ENCODE measurements at regions not wholly inside any gene's neighbourhood (a gene's known extent, or its start where the extent isn't known, plus 50 kb on each side); places are given as distances from the start of the nearest gene placed in this dataset.

DNA sequence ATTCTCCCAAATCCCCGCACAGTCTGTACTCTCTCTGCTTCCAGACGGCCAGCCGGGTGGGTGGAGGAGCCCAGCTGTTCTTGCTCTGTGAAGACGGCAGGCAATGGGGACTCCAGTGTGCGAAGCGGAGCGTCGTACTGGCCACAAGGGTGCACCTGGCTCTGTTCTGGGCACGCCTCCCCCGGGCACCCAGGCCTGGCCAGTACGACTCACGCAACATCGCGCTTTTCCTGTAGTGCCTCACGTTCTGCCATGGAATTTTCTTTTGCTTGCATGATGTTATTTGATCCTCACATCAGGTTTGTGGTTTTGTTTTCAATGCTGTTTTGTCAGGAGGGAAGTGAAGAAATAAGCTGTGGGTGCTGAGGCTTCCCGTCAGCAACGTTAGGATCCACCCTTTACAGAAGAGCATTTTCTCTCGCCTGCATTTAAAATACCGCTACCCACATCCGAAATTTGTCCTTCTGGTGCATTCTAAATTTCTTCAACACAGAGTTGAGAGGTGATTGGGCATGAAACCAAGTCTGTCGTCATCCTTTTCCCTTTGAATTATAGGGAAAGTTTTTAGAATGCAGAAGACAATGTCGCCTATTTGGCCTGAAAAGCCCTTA, 311.7 kb downstream of the TRIM36 start:
- TF ChIP-seq, protein P1, sequence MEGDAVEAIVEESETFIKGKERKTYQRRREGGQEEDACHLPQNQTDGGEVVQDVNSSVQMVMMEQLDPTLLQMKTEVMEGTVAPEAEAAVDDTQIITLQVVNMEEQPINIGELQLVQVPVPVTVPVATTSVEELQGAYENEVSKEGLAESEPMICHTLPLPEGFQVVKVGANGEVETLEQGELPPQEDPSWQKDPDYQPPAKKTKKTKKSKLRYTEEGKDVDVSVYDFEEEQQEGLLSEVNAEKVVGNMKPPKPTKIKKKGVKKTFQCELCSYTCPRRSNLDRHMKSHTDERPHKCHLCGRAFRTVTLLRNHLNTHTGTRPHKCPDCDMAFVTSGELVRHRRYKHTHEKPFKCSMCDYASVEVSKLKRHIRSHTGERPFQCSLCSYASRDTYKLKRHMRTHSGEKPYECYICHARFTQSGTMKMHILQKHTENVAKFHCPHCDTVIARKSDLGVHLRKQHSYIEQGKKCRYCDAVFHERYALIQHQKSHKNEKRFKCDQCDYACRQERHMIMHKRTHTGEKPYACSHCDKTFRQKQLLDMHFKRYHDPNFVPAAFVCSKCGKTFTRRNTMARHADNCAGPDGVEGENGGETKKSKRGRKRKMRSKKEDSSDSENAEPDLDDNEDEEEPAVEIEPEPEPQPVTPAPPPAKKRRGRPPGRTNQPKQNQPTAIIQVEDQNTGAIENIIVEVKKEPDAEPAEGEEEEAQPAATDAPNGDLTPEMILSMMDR (IDR thresholded peaks at IDR 0.05): no peak
- TF ChIP-seq, protein P2, sequence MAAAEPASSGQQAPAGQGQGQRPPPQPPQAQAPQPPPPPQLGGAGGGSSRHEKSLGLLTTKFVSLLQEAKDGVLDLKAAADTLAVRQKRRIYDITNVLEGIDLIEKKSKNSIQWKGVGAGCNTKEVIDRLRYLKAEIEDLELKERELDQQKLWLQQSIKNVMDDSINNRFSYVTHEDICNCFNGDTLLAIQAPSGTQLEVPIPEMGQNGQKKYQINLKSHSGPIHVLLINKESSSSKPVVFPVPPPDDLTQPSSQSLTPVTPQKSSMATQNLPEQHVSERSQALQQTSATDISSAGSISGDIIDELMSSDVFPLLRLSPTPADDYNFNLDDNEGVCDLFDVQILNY (CRISPR knock-in tag; IDR thresholded peaks at IDR 0.05): no peak
- no peak for TF ChIP-seq JUN (CRISPR knock-in tag; IDR thresholded peaks at IDR 0.05)
- TF ChIP-seq RELA (CRISPR knock-in tag; IDR thresholded peaks at IDR 0.05; ENCODE audit: borderline replicate concordance): no peak
- TF ChIP-seq ESRRA (CRISPR knock-in tag; IDR thresholded peaks at IDR 0.05; ENCODE audit: borderline replicate concordance): no peak
- no peak for TF ChIP-seq CBFB (CRISPR knock-in tag; IDR thresholded peaks at IDR 0.05; ENCODE audit: low read depth)
- TF ChIP-seq, protein P3, sequence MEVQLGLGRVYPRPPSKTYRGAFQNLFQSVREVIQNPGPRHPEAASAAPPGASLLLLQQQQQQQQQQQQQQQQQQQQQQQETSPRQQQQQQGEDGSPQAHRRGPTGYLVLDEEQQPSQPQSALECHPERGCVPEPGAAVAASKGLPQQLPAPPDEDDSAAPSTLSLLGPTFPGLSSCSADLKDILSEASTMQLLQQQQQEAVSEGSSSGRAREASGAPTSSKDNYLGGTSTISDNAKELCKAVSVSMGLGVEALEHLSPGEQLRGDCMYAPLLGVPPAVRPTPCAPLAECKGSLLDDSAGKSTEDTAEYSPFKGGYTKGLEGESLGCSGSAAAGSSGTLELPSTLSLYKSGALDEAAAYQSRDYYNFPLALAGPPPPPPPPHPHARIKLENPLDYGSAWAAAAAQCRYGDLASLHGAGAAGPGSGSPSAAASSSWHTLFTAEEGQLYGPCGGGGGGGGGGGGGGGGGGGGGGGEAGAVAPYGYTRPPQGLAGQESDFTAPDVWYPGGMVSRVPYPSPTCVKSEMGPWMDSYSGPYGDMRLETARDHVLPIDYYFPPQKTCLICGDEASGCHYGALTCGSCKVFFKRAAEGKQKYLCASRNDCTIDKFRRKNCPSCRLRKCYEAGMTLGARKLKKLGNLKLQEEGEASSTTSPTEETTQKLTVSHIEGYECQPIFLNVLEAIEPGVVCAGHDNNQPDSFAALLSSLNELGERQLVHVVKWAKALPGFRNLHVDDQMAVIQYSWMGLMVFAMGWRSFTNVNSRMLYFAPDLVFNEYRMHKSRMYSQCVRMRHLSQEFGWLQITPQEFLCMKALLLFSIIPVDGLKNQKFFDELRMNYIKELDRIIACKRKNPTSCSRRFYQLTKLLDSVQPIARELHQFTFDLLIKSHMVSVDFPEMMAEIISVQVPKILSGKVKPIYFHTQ (CRISPR knock-in tag; IDR thresholded peaks at IDR 0.05): no peak
- no peak for TF ChIP-seq SMAD3 (CRISPR knock-in tag; IDR thresholded peaks at IDR 0.05; ENCODE audit: borderline replicate concordance)
- TF ChIP-seq, protein P4, sequence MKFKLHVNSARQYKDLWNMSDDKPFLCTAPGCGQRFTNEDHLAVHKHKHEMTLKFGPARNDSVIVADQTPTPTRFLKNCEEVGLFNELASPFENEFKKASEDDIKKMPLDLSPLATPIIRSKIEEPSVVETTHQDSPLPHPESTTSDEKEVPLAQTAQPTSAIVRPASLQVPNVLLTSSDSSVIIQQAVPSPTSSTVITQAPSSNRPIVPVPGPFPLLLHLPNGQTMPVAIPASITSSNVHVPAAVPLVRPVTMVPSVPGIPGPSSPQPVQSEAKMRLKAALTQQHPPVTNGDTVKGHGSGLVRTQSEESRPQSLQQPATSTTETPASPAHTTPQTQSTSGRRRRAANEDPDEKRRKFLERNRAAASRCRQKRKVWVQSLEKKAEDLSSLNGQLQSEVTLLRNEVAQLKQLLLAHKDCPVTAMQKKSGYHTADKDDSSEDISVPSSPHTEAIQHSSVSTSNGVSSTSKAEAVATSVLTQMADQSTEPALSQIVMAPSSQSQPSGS (CRISPR knock-in tag; IDR thresholded peaks at IDR 0.05; ENCODE audit: borderline replicate concordance, low read depth): no peak
- TF ChIP-seq, protein P5, sequence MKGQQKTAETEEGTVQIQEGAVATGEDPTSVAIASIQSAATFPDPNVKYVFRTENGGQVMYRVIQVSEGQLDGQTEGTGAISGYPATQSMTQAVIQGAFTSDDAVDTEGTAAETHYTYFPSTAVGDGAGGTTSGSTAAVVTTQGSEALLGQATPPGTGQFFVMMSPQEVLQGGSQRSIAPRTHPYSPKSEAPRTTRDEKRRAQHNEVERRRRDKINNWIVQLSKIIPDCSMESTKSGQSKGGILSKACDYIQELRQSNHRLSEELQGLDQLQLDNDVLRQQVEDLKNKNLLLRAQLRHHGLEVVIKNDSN (CRISPR knock-in tag; IDR thresholded peaks at IDR 0.05): no peak
- TF ChIP-seq, protein P6, sequence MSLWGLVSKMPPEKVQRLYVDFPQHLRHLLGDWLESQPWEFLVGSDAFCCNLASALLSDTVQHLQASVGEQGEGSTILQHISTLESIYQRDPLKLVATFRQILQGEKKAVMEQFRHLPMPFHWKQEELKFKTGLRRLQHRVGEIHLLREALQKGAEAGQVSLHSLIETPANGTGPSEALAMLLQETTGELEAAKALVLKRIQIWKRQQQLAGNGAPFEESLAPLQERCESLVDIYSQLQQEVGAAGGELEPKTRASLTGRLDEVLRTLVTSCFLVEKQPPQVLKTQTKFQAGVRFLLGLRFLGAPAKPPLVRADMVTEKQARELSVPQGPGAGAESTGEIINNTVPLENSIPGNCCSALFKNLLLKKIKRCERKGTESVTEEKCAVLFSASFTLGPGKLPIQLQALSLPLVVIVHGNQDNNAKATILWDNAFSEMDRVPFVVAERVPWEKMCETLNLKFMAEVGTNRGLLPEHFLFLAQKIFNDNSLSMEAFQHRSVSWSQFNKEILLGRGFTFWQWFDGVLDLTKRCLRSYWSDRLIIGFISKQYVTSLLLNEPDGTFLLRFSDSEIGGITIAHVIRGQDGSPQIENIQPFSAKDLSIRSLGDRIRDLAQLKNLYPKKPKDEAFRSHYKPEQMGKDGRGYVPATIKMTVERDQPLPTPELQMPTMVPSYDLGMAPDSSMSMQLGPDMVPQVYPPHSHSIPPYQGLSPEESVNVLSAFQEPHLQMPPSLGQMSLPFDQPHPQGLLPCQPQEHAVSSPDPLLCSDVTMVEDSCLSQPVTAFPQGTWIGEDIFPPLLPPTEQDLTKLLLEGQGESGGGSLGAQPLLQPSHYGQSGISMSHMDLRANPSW (CRISPR knock-in tag; conservative IDR thresholded peaks at IDR 0.05; ENCODE audit: low read depth): no peak
- no peak for TF ChIP-seq NR1H2 (CRISPR knock-in tag; IDR thresholded peaks at IDR 0.05)
